ENCODE measurements at regions not wholly inside any gene's neighbourhood (a gene's known extent, or its start where the extent isn't known, plus 50 kb on each side); places are given as distances from the start of the nearest gene placed in this dataset.

- TF ChIP-seq GATA2 (IDR thresholded peaks at IDR 0.05; ENCODE audit: insufficient read depth, insufficient read length, low read depth, low read length), result no peak
- TF ChIP-seq EZH2 (IDR thresholded peaks at IDR 0.05; ENCODE audit: borderline replicate concordance, low read depth, low read length, severe bottlenecking), result no peak
- no peak for TF ChIP-seq MAX (IDR thresholded peaks at IDR 0.05; ENCODE audit: insufficient read depth, insufficient read length)
- TF ChIP-seq, protein P1, sequence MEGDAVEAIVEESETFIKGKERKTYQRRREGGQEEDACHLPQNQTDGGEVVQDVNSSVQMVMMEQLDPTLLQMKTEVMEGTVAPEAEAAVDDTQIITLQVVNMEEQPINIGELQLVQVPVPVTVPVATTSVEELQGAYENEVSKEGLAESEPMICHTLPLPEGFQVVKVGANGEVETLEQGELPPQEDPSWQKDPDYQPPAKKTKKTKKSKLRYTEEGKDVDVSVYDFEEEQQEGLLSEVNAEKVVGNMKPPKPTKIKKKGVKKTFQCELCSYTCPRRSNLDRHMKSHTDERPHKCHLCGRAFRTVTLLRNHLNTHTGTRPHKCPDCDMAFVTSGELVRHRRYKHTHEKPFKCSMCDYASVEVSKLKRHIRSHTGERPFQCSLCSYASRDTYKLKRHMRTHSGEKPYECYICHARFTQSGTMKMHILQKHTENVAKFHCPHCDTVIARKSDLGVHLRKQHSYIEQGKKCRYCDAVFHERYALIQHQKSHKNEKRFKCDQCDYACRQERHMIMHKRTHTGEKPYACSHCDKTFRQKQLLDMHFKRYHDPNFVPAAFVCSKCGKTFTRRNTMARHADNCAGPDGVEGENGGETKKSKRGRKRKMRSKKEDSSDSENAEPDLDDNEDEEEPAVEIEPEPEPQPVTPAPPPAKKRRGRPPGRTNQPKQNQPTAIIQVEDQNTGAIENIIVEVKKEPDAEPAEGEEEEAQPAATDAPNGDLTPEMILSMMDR (IDR thresholded peaks at IDR 0.05; ENCODE audit: extremely low read depth in 1 of 2, insufficient read depth in 1 of 2, low read depth in 1 of 2, low read length in 2 of 2), result no peak
- no peak for TF ChIP-seq FOS (IDR thresholded peaks at IDR 0.05; ENCODE audit: borderline replicate concordance, insufficient read depth, low read length)
- TF ChIP-seq POLR2A (IDR thresholded peaks at IDR 0.05; ENCODE audit: low read depth, low read length), result no peak
- no peak for TF ChIP-seq POLR2AphosphoS5 (IDR thresholded peaks at IDR 0.05; ENCODE audit: insufficient read depth, low read depth, low read length)
- TF ChIP-seq JUN (IDR thresholded peaks at IDR 0.05; ENCODE audit: borderline replicate concordance, insufficient read depth, insufficient read length, low read depth), result no peak
- TF ChIP-seq MYC (IDR thresholded peaks at IDR 0.05; ENCODE audit: low read depth, low read length), result no peak
- H3K9me1 ChIP-seq (replicated peaks; ENCODE audit: control insufficient read depth, extremely low read depth, insufficient read depth, low read length), result no peaks in the 10 kb centered on the region
- FAIRE-seq, result no peak
These were observed 266.2 kb upstream of the IGF1R start for GRCh38 chr15:98382139-98382538.

More at GRCh38 chr15:98382139-98382538, 266.2 kb upstream of the IGF1R start:
- ChIA-PET POLR2A (no interaction called here), CTCF (no interaction called here)
- dilution Hi-C loops (cut with MboI; ENCODE audit: extremely low pct_ligation_motif_present, low sequenced_read_pairs), result no loop called here
- Histone ChIP-seq H4K20me1 (replicated peaks; ENCODE audit: control insufficient read depth, extremely low read depth, insufficient read depth, low read length) (no peaks in the 10 kb centered on the region), H3K4me3 (replicated peaks in 1 of 3; ENCODE audit: insufficient read depth in 1 of 3, low read depth in 1 of 3, low read length in 3 of 3) (no peak overlapping the region), H3K27ac (ENCODE audit: insufficient read depth, low read depth, low read length) (no peak overlapping the region), H2AFZ (ENCODE audit: low read depth, low read length) (no peak overlapping the region), H3K27me3 (ENCODE audit: control insufficient read depth in 2 of 2, insufficient read depth in 2 of 2, low read length in 2 of 2) (no peaks in the 10 kb centered on the region), H3K36me3 (ENCODE audit: control insufficient read depth in 2 of 2, extremely low read depth in 1 of 2, insufficient read depth in 2 of 2, low read length in 2 of 2) (no peaks in the 10 kb centered on the region), H3K79me2 (ENCODE audit: control insufficient read depth, insufficient read depth, low read length) (no peaks in the 10 kb centered on the region), H3K4me2 (ENCODE audit: insufficient read depth, low read length) (no peak overlapping the region), H3K4me1 (ENCODE audit: control insufficient read depth, extremely low read depth, insufficient read depth, low read length) (no peaks in the 10 kb centered on the region), H3K9ac (replicated peaks; ENCODE audit: extremely low read depth, insufficient read depth, low read length) (no peak overlapping the region), H3K9me3 (replicated peaks; ENCODE audit: control insufficient read depth, insufficient read depth, low read length) (no peaks in the 10 kb centered on the region)
- no peak for DNase-seq (ENCODE audit: low read depth, low spot score)
- BruUV-seq (replicated peaks), result no TSS peak
- intact Hi-C loops (cut with micrococcal nuclease), result no loop called here
